ENCODE measurements at regions not wholly inside any gene's neighbourhood (a gene's known extent, or its start where the extent isn't known, plus 50 kb on each side); places are given as distances from the start of the nearest gene placed in this dataset.

DNA sequence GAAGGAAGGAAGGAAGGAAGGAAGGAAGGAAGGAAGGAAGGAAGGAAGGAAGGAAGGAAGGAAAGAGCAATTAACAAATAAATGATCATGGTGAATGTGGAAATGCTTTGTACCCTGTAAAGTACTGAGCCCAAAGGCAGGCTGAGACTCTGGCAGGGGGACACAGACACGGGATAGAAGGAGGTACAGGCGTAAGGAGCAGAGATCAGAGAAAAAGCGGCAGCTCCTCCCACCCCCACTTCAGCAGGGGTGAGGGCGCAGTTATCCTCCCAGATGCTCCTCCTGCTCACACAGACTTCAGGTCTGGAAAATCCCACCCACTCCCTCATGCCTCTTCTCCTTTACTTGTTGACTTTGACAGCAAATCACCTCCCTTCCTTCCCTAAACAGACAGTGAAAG lies 464.5 kb downstream of the MATN1 start:
- TF ChIP-seq YY1 (IDR thresholded peaks at IDR 0.05; ENCODE audit: insufficient read depth, insufficient read length) (no peak), ZNF274 (IDR thresholded peaks at IDR 0.05; ENCODE audit: low read depth, low read length) (no peak)

Measured in NT2/D1 (cell line).